Endothelial cell of umbilical vein (primary cell): ENCODE measurements at regions not wholly inside any gene's neighbourhood (a gene's known extent, or its start where the extent isn't known, plus 50 kb on each side); places are given as distances from the start of the nearest gene placed in this dataset.

Source experiments
- BruUV-seq: library from RNA; stranded (reverse); fragments of 400-500 nt; replicated peaks from 2 replicates; lab custom pipeline; 2021; lab: Mats Ljungman, UMichigan
- CTCF ChIA-PET: fragments of 300-600, 350-600 bp; sonication (Branson Sonifier 250); formaldehyde crosslinking; loops from one replicate; lab custom pipeline; 2021; ENCODE audit warnings: antibody characterized with exemption, inconsistent platforms; lab: Charles Lee
- POLR2A ChIA-PET: fragments of 300-600, 350-600 bp; sonication (Branson Sonifier 250); formaldehyde crosslinking; loops from one replicate; lab custom pipeline; 2021; ENCODE audit warnings: antibody characterized with exemption, inconsistent platforms; lab: Charles Lee
- DNase-seq: peaks from one replicate; pipeline ENCODE4 v3.0.0-alpha.2; 2011; ENCODE audit warnings: low read depth, low spot score
- FAIRE-seq: peaks from 2 replicates; lab custom pipeline; 2011; peaks lifted over from hg19 to GRCh38; lab: Jason Lieb, UNC
- H2AFZ ChIP-seq: 2 replicates; pipeline ENCODE4 v1.6.0; 2012; ENCODE audit warnings: low read depth, low read length, control low read depth, inconsistent platforms
- H3K27ac ChIP-seq: 2 replicates; pipeline ENCODE4 v1.5.1; 2011; ENCODE audit warnings: low read depth, mild to moderate bottlenecking, control low read depth, low read length, moderate library complexity; ENCODE audit not compliant: insufficient read depth
- H3K27me3 ChIP-seq, 2 experiments: 2 replicates each; pipeline versions ENCODE4 v1.6.0 to v1.6.1; 2011; ENCODE audit warnings: low read length in 2 of 2, mixed read lengths in 1 of 2; ENCODE audit not compliant: control insufficient read depth in 2 of 2, insufficient read depth in 2 of 2
- H3K36me3 ChIP-seq, 2 experiments: 2 replicates in 1 of 2; 3 replicates in 1 of 2; pipeline ENCODE4 v1.5.1; 2011; ENCODE audit warnings: low read length in 2 of 2, mild to moderate bottlenecking in 1 of 2, moderate library complexity in 1 of 2; ENCODE audit not compliant: control insufficient read depth in 2 of 2, insufficient read depth in 2 of 2; ENCODE audit errors: extremely low read depth in 1 of 2
- H3K4me1 ChIP-seq: 3 replicates; pipeline ENCODE4 v1.5.1; 2011; ENCODE audit warnings: mild to moderate bottlenecking, low read length; ENCODE audit not compliant: control insufficient read depth, insufficient read depth; ENCODE audit errors: extremely low read depth
- H3K4me2 ChIP-seq: 2 replicates; pipeline ENCODE4 v1.6.1; 2011; ENCODE audit warnings: low read length, control low read depth, mixed read lengths; ENCODE audit not compliant: insufficient read depth
- H3K4me3 ChIP-seq, 3 experiments: fragments of 200-600 bp in 1 of 3; sonication (generic), shearing (Covaris generic) in 1 of 3; replicated peaks in 1 of 3; 2 replicates each; pipeline ENCODE4 v1.5.1; 2011 to 2016; ENCODE audit warnings: control low read depth in 3 of 3, low read length in 3 of 3, mild to moderate bottlenecking in 2 of 3, inconsistent platforms in 1 of 3, low read depth in 1 of 3, moderate library complexity in 1 of 3; ENCODE audit not compliant: insufficient read depth in 1 of 3
- H3K79me2 ChIP-seq: 2 replicates; pipeline ENCODE4 v1.6.0; 2012; ENCODE audit warnings: low read length, inconsistent platforms; ENCODE audit not compliant: control insufficient read depth, insufficient read depth
- H3K9ac ChIP-seq: replicated peaks from 2 replicates; pipeline ENCODE3; 2011; ENCODE audit warnings: low read length, control low read depth; ENCODE audit not compliant: insufficient read depth; ENCODE audit errors: extremely low read depth
- H3K9me1 ChIP-seq: replicated peaks from 3 replicates; pipeline ENCODE4 v1.6.0; 2011; ENCODE audit warnings: mild to moderate bottlenecking, low read length; ENCODE audit not compliant: control insufficient read depth, insufficient read depth; ENCODE audit errors: extremely low read depth
- H3K9me3 ChIP-seq: replicated peaks from 2 replicates; pipeline ENCODE4 v1.5.1; 2012; ENCODE audit warnings: low read length, inconsistent platforms; ENCODE audit not compliant: control insufficient read depth, insufficient read depth
- H4K20me1 ChIP-seq: replicated peaks from 2 replicates; pipeline ENCODE3; 2011; ENCODE audit warnings: mild to moderate bottlenecking, low read length; ENCODE audit not compliant: control insufficient read depth, insufficient read depth; ENCODE audit errors: extremely low read depth
- CTCF ChIP-seq, 2 donors: IDR thresholded peaks; 1 replicate in 1 of 2; 2 replicates in 1 of 2; pipeline ENCODE4 v1.5.1; 2011; ENCODE audit warnings: low read length in 2 of 2, mild to moderate bottlenecking in 2 of 2, moderate library complexity in 2 of 2, control low read depth in 1 of 2, inconsistent platforms in 1 of 2, low read depth in 1 of 2; ENCODE audit not compliant: insufficient read depth in 1 of 2; ENCODE audit errors: extremely low read depth in 1 of 2
- EZH2 ChIP-seq: IDR thresholded peaks from 2 replicates; pipeline ENCODE4 v1.6.1; 2012; ENCODE audit warnings: borderline replicate concordance, low read depth, mild to moderate bottlenecking, moderate library complexity, low read length, inconsistent platforms; ENCODE audit not compliant: severe bottlenecking
- FOS ChIP-seq: IDR thresholded peaks from 2 replicates; pipeline ENCODE4 v1.6.1; 2011; ENCODE audit warnings: mild to moderate bottlenecking, low read length, moderate library complexity, borderline replicate concordance; ENCODE audit not compliant: insufficient read depth
- GATA2 ChIP-seq: IDR thresholded peaks from 2 replicates; pipeline ENCODE4 v1.7.0; 2011; ENCODE audit warnings: low read depth, mild to moderate bottlenecking, moderate library complexity, mixed read lengths, low read length; ENCODE audit not compliant: insufficient read length, insufficient read depth
- JUN ChIP-seq: IDR thresholded peaks from 2 replicates; pipeline ENCODE4 v1.6.1; 2011; ENCODE audit warnings: borderline replicate concordance, low read depth; ENCODE audit not compliant: insufficient read length, insufficient read depth
- MAX ChIP-seq: IDR thresholded peaks from 2 replicates; pipeline ENCODE4 v1.6.1; 2011; ENCODE audit not compliant: insufficient read depth, insufficient read length
- MYC ChIP-seq: IDR thresholded peaks from one replicate; pipeline ENCODE4 v1.6.1; 2011; ENCODE audit warnings: mild to moderate bottlenecking, low read depth, low read length
- POLR2A ChIP-seq: IDR thresholded peaks from 2 replicates; pipeline ENCODE4 v1.6.1; 2012; ENCODE audit warnings: low read depth, mild to moderate bottlenecking, control low read depth, low read length
- POLR2AphosphoS5 ChIP-seq: IDR thresholded peaks from 2 replicates; pipeline ENCODE4 v1.6.1; 2012; ENCODE audit warnings: low read depth, mild to moderate bottlenecking, control low read depth, low read length, moderate library complexity; ENCODE audit not compliant: insufficient read depth
- dilution Hi-C: fragments of 300-500 bp; cut with MboI; formaldehyde crosslinking; loops from one replicate; pipeline ENCODE4 v1.15.0; 2019; ENCODE audit warnings: low sequenced_read_pairs; ENCODE audit not compliant: extremely low pct_ligation_motif_present
- intact Hi-C: fragments of 100-400 bp; cut with micrococcal nuclease; formaldehyde crosslinking; loops from one replicate; pipeline ENCODE4 v1.10.0; 2022

- dilution Hi-C loops, result no loop called here
- Histone ChIP-seq H3K4me3 (no peak overlapping the region), H3K36me3 (no peaks in the 10 kb centered on the region), H3K4me1 (no peaks in the 10 kb centered on the region), H3K9me1 (no peaks in the 10 kb centered on the region), H2AFZ (no peak overlapping the region), H3K9ac (no peak overlapping the region), H3K4me2 (no peak overlapping the region), H3K79me2 (no peaks in the 10 kb centered on the region), H3K9me3 (no peaks in the 10 kb centered on the region), H3K27ac (no peak overlapping the region), H3K27me3 (no peaks in the 10 kb centered on the region), H4K20me1 (no peaks in the 10 kb centered on the region)
- TF ChIP-seq MYC (no peak), CTCF (IDR thresholded peaks at IDR 0.05; ENCODE audit: extremely low read depth in 1 of 2, insufficient read depth in 1 of 2, low read depth in 1 of 2, low read length in 2 of 2) (no peak), EZH2 (no peak), GATA2 (no peak), POLR2AphosphoS5 (no peak), MAX (no peak), JUN (no peak), POLR2A (no peak), FOS (no peak)
- no peak for FAIRE-seq
- POLR2A ChIA-PET, result no interaction called here
- no peak for DNase-seq
- no TSS peak for BruUV-seq
- intact Hi-C loops, result no loop called here
- CTCF ChIA-PET, result no interaction called here
These were observed 147.7 kb downstream of the COG6 start for GRCh38 chr13:39803156-39803555.
